ENCODE measurements at regions not wholly inside any gene's neighbourhood (a gene's known extent, or its start where the extent isn't known, plus 50 kb on each side); places are given as distances from the start of the nearest gene placed in this dataset.

DNA sequence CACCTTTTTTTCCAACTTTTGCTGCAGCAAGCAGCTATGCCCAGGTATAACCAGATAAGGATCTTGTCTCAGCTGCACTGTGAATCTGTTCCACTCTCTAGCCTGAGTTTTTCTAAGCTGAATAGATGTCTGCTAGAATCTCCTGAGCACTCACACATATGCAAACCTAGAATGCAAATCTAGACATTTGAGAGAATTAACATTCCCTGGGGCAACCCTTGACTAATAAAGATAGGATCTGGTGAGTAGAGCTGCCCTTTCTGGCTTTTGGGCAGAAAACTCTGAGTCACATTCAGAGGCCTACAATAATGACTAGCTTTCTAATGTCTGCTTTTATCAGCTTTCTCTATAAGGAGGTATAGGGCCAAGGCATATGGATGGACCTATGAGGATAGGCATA lies 61.4 kb upstream of the BARHL2 start:
- Mint-ChIP-seq H3K36me3 (ENCODE audit: low read depth) (no peaks in the 10 kb centered on the region), H3K27me3 (peaks cover 17% of the 10 kb centered on the region)

DNA sequence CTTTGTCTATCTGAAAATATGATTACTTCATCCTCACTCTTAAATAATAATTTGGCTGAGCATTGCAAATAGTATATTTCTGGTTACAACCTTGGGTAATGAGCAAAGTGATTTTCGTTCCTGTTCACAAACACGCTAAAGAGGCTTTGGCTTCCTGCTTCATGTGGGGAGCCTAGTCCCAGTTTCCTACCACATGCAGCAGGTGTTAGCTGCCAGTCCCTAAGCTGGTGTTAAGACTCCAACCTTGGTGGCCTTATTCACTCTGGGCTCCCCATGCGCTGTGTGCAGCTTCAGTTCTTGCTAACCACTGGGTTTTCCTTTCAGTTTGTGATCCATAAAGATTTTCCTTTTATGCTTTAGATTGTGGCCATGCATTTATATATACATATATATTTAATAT lies 56.7 kb upstream of the BARHL2 start:
- no peaks in the 10 kb centered on the region for H3K36me3 Mint-ChIP-seq (ENCODE audit: low read depth)
- no peak overlapping the region for H3K27ac Mint-ChIP-seq
- H3K27me3 Mint-ChIP-seq, result peaks cover 26% of the 10 kb centered on the region
- no peaks in the 10 kb centered on the region for H3K4me1 Mint-ChIP-seq (ENCODE audit: low read depth)
- H3K4me3 Mint-ChIP-seq, result no peak overlapping the region
- H3K9me3 Mint-ChIP-seq, result no peaks in the 10 kb centered on the region

More for the DNA sequence above, 61.4 kb upstream of the BARHL2 start:
- H3K4me1 Mint-ChIP-seq (ENCODE audit: low read depth), result no peaks in the 10 kb centered on the region
- no peak overlapping the region for H3K4me3 Mint-ChIP-seq
- H3K27ac Mint-ChIP-seq, result no peak overlapping the region
- no peaks in the 10 kb centered on the region for H3K9me3 Mint-ChIP-seq

GRCh38 chr1:90768826-90769225 lies 51.7 kb upstream of the BARHL2 start:
- Mint-ChIP-seq H3K27me3 (peaks cover 60% of the 10 kb centered on the region), H3K4me3 (no peak overlapping the region), H3K9me3 (no peaks in the 10 kb centered on the region), H3K4me1 (ENCODE audit: low read depth) (peaks cover 4% of the 10 kb centered on the region), H3K36me3 (ENCODE audit: low read depth) (no peaks in the 10 kb centered on the region), H3K27ac (no peak overlapping the region)

DNA sequence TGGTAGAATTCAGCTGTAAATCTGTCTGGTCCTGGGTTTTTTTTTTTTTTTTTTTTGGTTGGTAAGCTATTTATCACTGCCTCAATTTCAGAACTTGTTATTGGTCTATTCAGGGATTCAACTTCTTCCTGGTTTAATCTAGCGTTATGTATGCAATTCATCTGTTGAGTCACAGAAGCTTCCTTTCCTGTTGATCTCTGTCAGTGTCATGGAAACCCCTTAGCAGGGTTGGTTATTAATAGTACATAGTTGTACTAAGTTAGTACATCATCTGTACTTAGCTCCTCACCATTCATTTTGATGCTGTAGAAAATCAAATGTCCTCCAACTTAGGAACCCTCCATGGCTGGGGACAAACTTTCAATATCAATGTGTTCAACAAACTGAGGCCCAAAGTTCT lies 51.0 kb upstream of the BARHL2 start:
- Mint-ChIP-seq H3K4me3 (no peak overlapping the region), H3K27me3 (peaks cover 63% of the 10 kb centered on the region), H3K36me3 (ENCODE audit: low read depth) (no peaks in the 10 kb centered on the region), H3K9me3 (no peaks in the 10 kb centered on the region), H3K27ac (no peak overlapping the region), H3K4me1 (ENCODE audit: low read depth) (peaks cover 9% of the 10 kb centered on the region)
